GM23338 (cell line): ENCODE measurements at regions not wholly inside any gene's neighbourhood (a gene's known extent, or its start where the extent isn't known, plus 50 kb on each side); places are given as distances from the start of the nearest gene placed in this dataset.
A peak's percentile ranks its signal among the peaks of the same experiment; 100 is the strongest.

ENCODE experiments used
- ATAC-seq: fragments of 200-7000 bp; cut with Tn5 transposase; 3 replicates; pipeline ENCODE4 v1.9.1; 2020
- DNase-seq: peaks from one replicate; pipeline ENCODE4 v3.0.0-alpha.2; 2015; ENCODE audit warnings: low spot score
- H2AFZ ChIP-seq: fragments of 200-600 bp; sonication (generic); 2 replicates; pipeline ENCODE4 v1.8.0; 2016; ENCODE audit warnings: antibody characterized with exemption, mild to moderate bottlenecking, moderate library complexity
- H3F3A ChIP-seq: fragments of 200-600 bp; sonication (generic); replicated peaks from 2 replicates; pipeline ENCODE4 v1.8.0; 2017; ENCODE audit warnings: antibody characterized with exemption, mixed run types, low read depth
- H3K27ac ChIP-seq: fragments of 200-600 bp; sonication (generic); 2 replicates; pipeline ENCODE4 v1.6.1; 2016; ENCODE audit warnings: low read depth
- H3K27me3 ChIP-seq: fragments of 200-600 bp; sonication (generic); 2 replicates; pipeline ENCODE4 v1.8.0; 2016; ENCODE audit warnings: mild to moderate bottlenecking, mixed run types, moderate library complexity; ENCODE audit not compliant: insufficient read depth
- H3K36me3 ChIP-seq: fragments of 200-600 bp; sonication (generic); 2 replicates; pipeline ENCODE4 v1.8.0; 2016; ENCODE audit warnings: mild to moderate bottlenecking; ENCODE audit not compliant: insufficient read depth
- H3K4me1 ChIP-seq: fragments of 200-600 bp; sonication (generic); 2 replicates; pipeline ENCODE4 v1.8.0; 2016; ENCODE audit warnings: mild to moderate bottlenecking, moderate library complexity; ENCODE audit not compliant: insufficient read depth
- H3K4me2 ChIP-seq: fragments of 200-600 bp; sonication (generic); 2 replicates; pipeline ENCODE4 v1.7.1; 2017; ENCODE audit warnings: mixed run types
- H3K4me3 ChIP-seq: fragments of 200-600 bp; sonication (generic); 2 replicates; pipeline ENCODE4 v1.6.1; 2016; ENCODE audit warnings: mixed run types
- H3K79me2 ChIP-seq: fragments of 200-600 bp; sonication (generic); replicated peaks from 2 replicates; pipeline ENCODE4 v1.8.0; 2017; ENCODE audit warnings: mild to moderate bottlenecking; ENCODE audit not compliant: insufficient read depth
- H3K9me2 ChIP-seq: fragments of 200-600 bp; sonication (generic); 2 replicates; pipeline ENCODE4 v1.8.0; 2017; ENCODE audit not compliant: insufficient read depth
- H4K20me1 ChIP-seq: fragments of 200-600 bp; sonication (generic); replicated peaks from 2 replicates; pipeline ENCODE4 v1.8.0; 2017; ENCODE audit warnings: mild to moderate bottlenecking; ENCODE audit not compliant: insufficient read depth
- H3K27ac Mint-ChIP-seq: 2 replicates; pipeline ENCODE4 v1.8.0; 2020; ENCODE audit warnings: inconsistent platforms, mild to moderate bottlenecking, moderate library complexity, mixed read lengths
- H3K27me3 Mint-ChIP-seq: 3 replicates; pipeline ENCODE4 v1.8.0; 2022; ENCODE audit warnings: low read depth, mild to moderate bottlenecking, moderate library complexity, mixed read lengths, inconsistent platforms; ENCODE audit not compliant: insufficient read depth, poor library complexity
- H3K36me3 Mint-ChIP-seq: 3 replicates; pipeline ENCODE4 v1.8.0; 2021; ENCODE audit warnings: low read depth, mild to moderate bottlenecking, inconsistent platforms, moderate library complexity, mixed read lengths
- H3K4me1 Mint-ChIP-seq: 3 replicates; pipeline ENCODE4 v1.8.0; 2020; ENCODE audit warnings: mild to moderate bottlenecking, inconsistent platforms, mixed read lengths
- H3K4me3 Mint-ChIP-seq: 3 replicates; pipeline ENCODE4 v1.8.0; 2021; ENCODE audit warnings: moderate library complexity, mild to moderate bottlenecking, inconsistent platforms, mixed read lengths
- H3K9me3 Mint-ChIP-seq: 3 replicates; pipeline ENCODE4 v1.8.0; 2020; ENCODE audit warnings: moderate library complexity, mild to moderate bottlenecking, inconsistent platforms, mixed read lengths
- CREB1 ChIP-seq: fragments of 250-450 bp; sonication (Bioruptor Pico); IDR thresholded peaks from 2 replicates; pipeline ENCODE4 v1.5.0; 2020; ENCODE audit warnings: low read depth, mild to moderate bottlenecking, moderate library complexity
- JUNB ChIP-seq: IDR thresholded peaks from one replicate; pipeline ENCODE4 v1.6.1; 2016; ENCODE audit warnings: antibody characterized with exemption; ENCODE audit not compliant: unreplicated experiment
- NANOG ChIP-seq: IDR thresholded peaks from 2 replicates; pipeline ENCODE4 v1.6.1; 2016; ENCODE audit warnings: antibody characterized with exemption, borderline replicate concordance
- POLR2AphosphoS5 ChIP-seq: IDR thresholded peaks from 2 replicates; pipeline ENCODE4 v1.6.1; 2016; ENCODE audit warnings: antibody characterized with exemption, low read depth
- STAT1 ChIP-seq: IDR thresholded peaks from one replicate; pipeline ENCODE4 v1.6.1; 2016; ENCODE audit warnings: antibody characterized with exemption; ENCODE audit not compliant: unreplicated experiment
- ZNF331 ChIP-seq: fragments of 250-450 bp; sonication (Bioruptor Pico); IDR thresholded peaks from 2 replicates; pipeline ENCODE4 v1.5.0; 2020; ENCODE audit warnings: low read depth, mild to moderate bottlenecking, moderate library complexity
- TF ChIP-seq, protein P1 (sequence below): fragments of 250-450 bp; sonication (Bioruptor Pico); IDR thresholded peaks from 2 replicates; pipeline ENCODE4 v1.5.0; 2020; ENCODE audit warnings: mild to moderate bottlenecking, moderate library complexity
- TF ChIP-seq, protein P2 (sequence below), 2 experiments: fragments of 200-600 bp in 1 of 2; sonication (generic) in 1 of 2; conservative IDR thresholded peaks; 2 replicates each; pipeline versions ENCODE4 v1.5.1 to v1.6.1; 2016 to 2017; ENCODE audit warnings: antibody characterized with exemption in 2 of 2, low read depth in 2 of 2, mild to moderate bottlenecking in 2 of 2, moderate library complexity in 1 of 2

DNA sequence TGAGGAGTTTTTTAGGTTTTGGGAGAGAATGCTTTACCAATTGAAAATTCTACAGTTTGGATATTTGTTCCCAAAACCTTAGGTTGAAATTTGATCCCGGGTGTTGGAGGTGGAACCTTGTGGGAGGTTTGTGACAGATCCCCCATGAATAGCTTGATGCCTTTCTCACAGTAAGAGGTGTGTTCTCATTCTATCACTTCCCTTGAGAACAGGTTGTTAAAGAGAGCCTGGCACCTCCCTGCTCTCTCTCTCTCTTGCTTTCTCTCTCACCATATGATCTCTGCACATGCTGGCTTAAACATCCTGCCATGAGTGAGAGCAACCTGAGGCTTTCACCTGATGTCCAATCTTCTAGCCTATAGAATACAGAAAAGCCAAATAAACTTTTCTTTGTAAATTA is 1475.5 kb upstream of the AGA start:
- H3K27me3 Mint-ChIP-seq, result no peaks in the 10 kb centered on the region
- no peaks in the 10 kb centered on the region for H3F3A ChIP-seq
- DNase-seq (peak; percentile 73), ATAC-seq (peak; percentile 100)
- TF ChIP-seq CREB1 (CRISPR knock-in tag) (no peak), STAT1 (no peak), ZNF331 (CRISPR knock-in tag) (no peak), POLR2AphosphoS5 (no peak), JUNB (no peak), NANOG (no peak)
- TF ChIP-seq, protein P1, sequence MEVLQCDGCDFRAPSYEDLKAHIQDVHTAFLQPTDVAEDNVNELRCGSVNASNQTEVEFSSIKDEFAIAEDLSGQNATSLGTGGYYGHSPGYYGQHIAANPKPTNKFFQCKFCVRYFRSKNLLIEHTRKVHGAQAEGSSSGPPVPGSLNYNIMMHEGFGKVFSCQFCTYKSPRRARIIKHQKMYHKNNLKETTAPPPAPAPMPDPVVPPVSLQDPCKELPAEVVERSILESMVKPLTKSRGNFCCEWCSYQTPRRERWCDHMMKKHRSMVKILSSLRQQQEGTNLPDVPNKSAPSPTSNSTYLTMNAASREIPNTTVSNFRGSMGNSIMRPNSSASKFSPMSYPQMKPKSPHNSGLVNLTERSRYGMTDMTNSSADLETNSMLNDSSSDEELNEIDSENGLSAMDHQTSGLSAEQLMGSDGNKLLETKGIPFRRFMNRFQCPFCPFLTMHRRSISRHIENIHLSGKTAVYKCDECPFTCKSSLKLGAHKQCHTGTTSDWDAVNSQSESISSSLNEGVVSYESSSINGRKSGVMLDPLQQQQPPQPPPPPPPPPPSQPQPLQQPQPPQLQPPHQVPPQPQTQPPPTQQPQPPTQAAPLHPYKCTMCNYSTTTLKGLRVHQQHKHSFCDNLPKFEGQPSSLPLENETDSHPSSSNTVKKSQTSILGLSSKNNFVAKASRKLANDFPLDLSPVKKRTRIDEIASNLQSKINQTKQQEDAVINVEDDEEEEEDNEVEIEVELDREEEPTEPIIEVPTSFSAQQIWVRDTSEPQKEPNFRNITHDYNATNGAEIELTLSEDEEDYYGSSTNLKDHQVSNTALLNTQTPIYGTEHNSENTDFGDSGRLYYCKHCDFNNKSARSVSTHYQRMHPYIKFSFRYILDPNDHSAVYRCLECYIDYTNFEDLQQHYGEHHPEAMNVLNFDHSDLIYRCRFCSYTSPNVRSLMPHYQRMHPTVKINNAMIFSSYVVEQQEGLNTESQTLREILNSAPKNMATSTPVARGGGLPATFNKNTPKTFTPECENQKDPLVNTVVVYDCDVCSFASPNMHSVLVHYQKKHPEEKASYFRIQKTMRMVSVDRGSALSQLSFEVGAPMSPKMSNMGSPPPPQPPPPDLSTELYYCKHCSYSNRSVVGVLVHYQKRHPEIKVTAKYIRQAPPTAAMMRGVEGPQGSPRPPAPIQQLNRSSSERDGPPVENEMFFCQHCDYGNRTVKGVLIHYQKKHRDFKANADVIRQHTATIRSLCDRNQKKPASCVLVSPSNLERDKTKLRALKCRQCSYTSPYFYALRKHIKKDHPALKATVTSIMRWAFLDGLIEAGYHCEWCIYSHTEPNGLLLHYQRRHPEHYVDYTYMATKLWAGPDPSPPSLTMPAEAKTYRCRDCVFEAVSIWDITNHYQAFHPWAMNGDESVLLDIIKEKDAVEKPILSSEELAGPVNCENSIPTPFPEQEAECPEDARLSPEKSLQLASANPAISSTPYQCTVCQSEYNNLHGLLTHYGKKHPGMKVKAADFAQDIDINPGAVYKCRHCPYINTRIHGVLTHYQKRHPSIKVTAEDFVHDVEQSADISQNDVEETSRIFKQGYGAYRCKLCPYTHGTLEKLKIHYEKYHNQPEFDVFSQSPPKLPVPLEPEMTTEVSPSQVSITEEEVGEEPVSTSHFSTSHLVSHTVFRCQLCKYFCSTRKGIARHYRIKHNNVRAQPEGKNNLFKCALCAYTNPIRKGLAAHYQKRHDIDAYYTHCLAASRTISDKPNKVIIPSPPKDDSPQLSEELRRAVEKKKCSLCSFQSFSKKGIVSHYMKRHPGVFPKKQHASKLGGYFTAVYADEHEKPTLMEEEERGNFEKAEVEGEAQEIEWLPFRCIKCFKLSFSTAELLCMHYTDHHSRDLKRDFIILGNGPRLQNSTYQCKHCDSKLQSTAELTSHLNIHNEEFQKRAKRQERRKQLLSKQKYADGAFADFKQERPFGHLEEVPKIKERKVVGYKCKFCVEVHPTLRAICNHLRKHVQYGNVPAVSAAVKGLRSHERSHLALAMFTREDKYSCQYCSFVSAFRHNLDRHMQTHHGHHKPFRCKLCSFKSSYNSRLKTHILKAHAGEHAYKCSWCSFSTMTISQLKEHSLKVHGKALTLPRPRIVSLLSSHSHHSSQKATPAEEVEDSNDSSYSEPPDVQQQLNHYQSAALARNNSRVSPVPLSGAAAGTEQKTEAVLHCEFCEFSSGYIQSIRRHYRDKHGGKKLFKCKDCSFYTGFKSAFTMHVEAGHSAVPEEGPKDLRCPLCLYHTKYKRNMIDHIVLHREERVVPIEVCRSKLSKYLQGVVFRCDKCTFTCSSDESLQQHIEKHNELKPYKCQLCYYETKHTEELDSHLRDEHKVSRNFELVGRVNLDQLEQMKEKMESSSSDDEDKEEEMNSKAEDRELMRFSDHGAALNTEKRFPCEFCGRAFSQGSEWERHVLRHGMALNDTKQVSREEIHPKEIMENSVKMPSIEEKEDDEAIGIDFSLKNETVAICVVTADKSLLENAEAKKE, result no peak
- no peak overlapping the region for H3K27ac ChIP-seq
- H3K27me3 ChIP-seq, result no peaks in the 10 kb centered on the region
- peaks cover 13% of the 10 kb centered on the region for H3K36me3 Mint-ChIP-seq
- H3K4me3 Mint-ChIP-seq, result no peak overlapping the region
- H4K20me1 ChIP-seq, result no peaks in the 10 kb centered on the region
- H3K36me3 ChIP-seq, result no peaks in the 10 kb centered on the region
- peak overlapping the region; percentile 1; the same call in 1 of the 2 replicates for H3K27ac Mint-ChIP-seq
- no peaks in the 10 kb centered on the region for H3K79me2 ChIP-seq
- peaks cover 22% of the 10 kb centered on the region for H3K9me3 Mint-ChIP-seq
- peaks cover 8% of the 10 kb centered on the region; the same call in 1 of the 2 replicates for H3K4me1 ChIP-seq
- H3K4me1 Mint-ChIP-seq, result peaks cover 15% of the 10 kb centered on the region
- no peak overlapping the region for H3K4me3 ChIP-seq
- no peak overlapping the region for H2AFZ ChIP-seq
- H3K9me2 ChIP-seq, result no peaks in the 10 kb centered on the region
- peak overlapping the region; percentile 22; the same call in 1 of the 2 replicates for H3K4me2 ChIP-seq

DNA sequence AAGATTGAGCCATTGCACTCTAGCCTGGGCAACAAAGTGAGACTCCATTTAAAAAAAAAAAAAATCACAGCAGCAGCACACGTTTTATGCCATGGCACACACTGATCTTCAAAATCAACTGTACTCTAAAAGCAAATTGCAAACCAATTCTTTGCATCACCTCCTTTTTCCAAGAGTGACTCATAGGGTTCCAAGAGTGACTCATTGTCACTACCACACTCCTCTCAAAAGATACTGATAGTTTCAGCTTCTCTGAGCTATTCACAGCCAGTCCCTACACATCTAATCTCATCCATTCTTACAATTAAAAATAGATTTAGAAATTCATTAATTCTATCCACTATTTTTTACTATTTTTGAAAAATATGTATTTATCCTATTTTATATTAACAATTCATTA is 1494.9 kb upstream of the AGA start:
- H3K27ac Mint-ChIP-seq, result no peak overlapping the region
- H3K27me3 Mint-ChIP-seq, result peaks cover 2% of the 10 kb centered on the region
- H3K9me2 ChIP-seq, result no peaks in the 10 kb centered on the region; the same call in 1 of the 2 replicates
- no peak overlapping the region for H2AFZ ChIP-seq
- no peak overlapping the region for H3K4me3 Mint-ChIP-seq
- no peaks in the 10 kb centered on the region for H3K36me3 Mint-ChIP-seq
- H3K4me1 ChIP-seq, result peaks cover 4% of the 10 kb centered on the region; the same call in 1 of the 2 replicates
- no peak for DNase-seq
- no peak overlapping the region for H3K4me2 ChIP-seq
- H3K36me3 ChIP-seq, result no peaks in the 10 kb centered on the region
- H3K27ac ChIP-seq, result no peak overlapping the region
- ATAC-seq, result no peak
- no peaks in the 10 kb centered on the region for H3F3A ChIP-seq
- H3K27me3 ChIP-seq, result no peaks in the 10 kb centered on the region
- H3K4me1 Mint-ChIP-seq, result no peaks in the 10 kb centered on the region
- H3K79me2 ChIP-seq, result no peaks in the 10 kb centered on the region
- H4K20me1 ChIP-seq, result no peaks in the 10 kb centered on the region
- H3K9me3 Mint-ChIP-seq, result no peaks in the 10 kb centered on the region
- H3K4me3 ChIP-seq, result no peak overlapping the region
- TF ChIP-seq, protein P2, sequence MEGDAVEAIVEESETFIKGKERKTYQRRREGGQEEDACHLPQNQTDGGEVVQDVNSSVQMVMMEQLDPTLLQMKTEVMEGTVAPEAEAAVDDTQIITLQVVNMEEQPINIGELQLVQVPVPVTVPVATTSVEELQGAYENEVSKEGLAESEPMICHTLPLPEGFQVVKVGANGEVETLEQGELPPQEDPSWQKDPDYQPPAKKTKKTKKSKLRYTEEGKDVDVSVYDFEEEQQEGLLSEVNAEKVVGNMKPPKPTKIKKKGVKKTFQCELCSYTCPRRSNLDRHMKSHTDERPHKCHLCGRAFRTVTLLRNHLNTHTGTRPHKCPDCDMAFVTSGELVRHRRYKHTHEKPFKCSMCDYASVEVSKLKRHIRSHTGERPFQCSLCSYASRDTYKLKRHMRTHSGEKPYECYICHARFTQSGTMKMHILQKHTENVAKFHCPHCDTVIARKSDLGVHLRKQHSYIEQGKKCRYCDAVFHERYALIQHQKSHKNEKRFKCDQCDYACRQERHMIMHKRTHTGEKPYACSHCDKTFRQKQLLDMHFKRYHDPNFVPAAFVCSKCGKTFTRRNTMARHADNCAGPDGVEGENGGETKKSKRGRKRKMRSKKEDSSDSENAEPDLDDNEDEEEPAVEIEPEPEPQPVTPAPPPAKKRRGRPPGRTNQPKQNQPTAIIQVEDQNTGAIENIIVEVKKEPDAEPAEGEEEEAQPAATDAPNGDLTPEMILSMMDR (conservative IDR thresholded peaks at IDR 0.05; ENCODE audit: low read depth in 2 of 2), result no peak
- no peak for TF ChIP-seq CREB1 (CRISPR knock-in tag)
